Mesenchymal stem cell (in vitro differentiated cells and primary cell): ENCODE measurements at regions not wholly inside any gene's neighbourhood (a gene's known extent, or its start where the extent isn't known, plus 50 kb on each side); places are given as distances from the start of the nearest gene placed in this dataset.
"Not testable (repeated sequence)": the region's sequence is repeated elsewhere in the genome, so short reads cannot be mapped to it uniquely, and the experiment has no call there.

ENCODE experiments used
- DNase-seq: peaks from one replicate; pipeline ENCODE4 v3.0.0-alpha.2; 2013
- H2AFZ ChIP-seq: one replicate; pipeline ENCODE4 v1.6.1; 2013; ENCODE audit warnings: low read depth, mild to moderate bottlenecking, control low read depth, inconsistent platforms, low read length, moderate library complexity
- H2AK5ac ChIP-seq: 2 replicates; pipeline ENCODE4 v1.6.1; 2013; ENCODE audit warnings: low read length, moderate library complexity, mild to moderate bottlenecking, inconsistent platforms; ENCODE audit not compliant: severe bottlenecking
- H2BK120ac ChIP-seq: one replicate; pipeline ENCODE4 v1.6.1; 2013; ENCODE audit warnings: low read depth, mild to moderate bottlenecking, inconsistent platforms, low read length, moderate library complexity
- H2BK12ac ChIP-seq, 2 experiments: one replicate each; pipeline ENCODE4 v1.6.1; 2013; ENCODE audit warnings: inconsistent platforms in 2 of 2, low read length in 2 of 2, mild to moderate bottlenecking in 2 of 2, moderate library complexity in 2 of 2, control low read depth in 1 of 2
- H2BK15ac ChIP-seq: one replicate; pipeline ENCODE4 v1.6.1; 2013; ENCODE audit warnings: mild to moderate bottlenecking, low read depth, inconsistent platforms; ENCODE audit not compliant: poor library complexity, severe bottlenecking
- H2BK5ac ChIP-seq: 2 replicates; pipeline ENCODE4 v1.6.1; 2013; ENCODE audit warnings: low read depth, mild to moderate bottlenecking, low read length, control low read depth, inconsistent platforms; ENCODE audit not compliant: poor library complexity, severe bottlenecking
- H3K14ac ChIP-seq, 2 experiments: one replicate each; pipeline ENCODE4 v1.6.1; 2013; ENCODE audit warnings: inconsistent platforms in 2 of 2, low read length in 2 of 2, control low read depth in 1 of 2, mild to moderate bottlenecking in 1 of 2, moderate library complexity in 1 of 2
- H3K18ac ChIP-seq, 2 experiments: one replicate each; pipeline ENCODE4 v1.6.1; 2013; ENCODE audit warnings: inconsistent platforms in 2 of 2, low read length in 2 of 2, control low read depth in 1 of 2, low read depth in 1 of 2, mild to moderate bottlenecking in 1 of 2
- H3K23ac ChIP-seq, 2 experiments: one replicate each; pipeline ENCODE4 v1.6.1; 2013; ENCODE audit warnings: inconsistent platforms in 2 of 2, low read length in 2 of 2, mild to moderate bottlenecking in 2 of 2, moderate library complexity in 2 of 2, control low read depth in 1 of 2
- H3K27ac ChIP-seq: 2 replicates; pipeline ENCODE4 v1.5.1; 2013; ENCODE audit warnings: mild to moderate bottlenecking, moderate library complexity, low read length, control low read depth, inconsistent platforms; ENCODE audit not compliant: poor library complexity, severe bottlenecking
- H3K27me3 ChIP-seq, 2 experiments: 2 replicates each; pipeline versions ENCODE4 v1.6.1 to v1.7.0; 2013; ENCODE audit warnings: low read length in 2 of 2, mild to moderate bottlenecking in 2 of 2, moderate library complexity in 2 of 2, control low read depth in 1 of 2, inconsistent platforms in 1 of 2; ENCODE audit not compliant: control insufficient read depth in 1 of 2, insufficient read depth in 1 of 2
- H3K36me3 ChIP-seq, 2 experiments: 2 replicates each; pipeline versions ENCODE4 v1.6.1 to v1.7.0; 2013; ENCODE audit warnings: low read length in 2 of 2, control low read depth in 1 of 2, inconsistent platforms in 1 of 2, low read depth in 1 of 2, mild to moderate bottlenecking in 1 of 2; ENCODE audit not compliant: insufficient read depth in 2 of 2, control insufficient read depth in 1 of 2
- H3K4ac ChIP-seq, 2 experiments: one replicate each; pipeline ENCODE4 v1.6.1; 2013; ENCODE audit warnings: inconsistent platforms in 2 of 2, low read length in 2 of 2, mild to moderate bottlenecking in 2 of 2, moderate library complexity in 2 of 2, control low read depth in 1 of 2, low read depth in 1 of 2
- H3K4me1 ChIP-seq: 2 replicates; pipeline ENCODE4 v1.6.1; 2013; ENCODE audit warnings: low read depth, low read length, control low read depth; ENCODE audit not compliant: control insufficient read depth, insufficient read depth
- H3K4me2 ChIP-seq: 2 replicates; pipeline ENCODE4 v1.6.1; 2013; ENCODE audit warnings: low read length, mild to moderate bottlenecking, inconsistent platforms; ENCODE audit not compliant: poor library complexity, severe bottlenecking
- H3K4me3 ChIP-seq, 2 experiments: 2 replicates each; pipeline versions ENCODE4 v1.5.1 to v1.7.0; 2013; ENCODE audit warnings: low read length in 2 of 2, mild to moderate bottlenecking in 2 of 2, control low read depth in 1 of 2, low read depth in 1 of 2; ENCODE audit not compliant: insufficient read depth in 1 of 2
- H3K79me1 ChIP-seq: replicated peaks from 2 replicates; pipeline ENCODE4 v1.6.1; 2013; ENCODE audit warnings: mild to moderate bottlenecking, control low read depth, low read length, inconsistent platforms; ENCODE audit not compliant: poor library complexity, severe bottlenecking
- H3K9ac ChIP-seq: 2 replicates; pipeline ENCODE4 v1.7.0; 2013; ENCODE audit warnings: mild to moderate bottlenecking, low read length, moderate library complexity
- H3K9me3 ChIP-seq: 2 replicates; pipeline ENCODE4 v1.7.0; 2013; ENCODE audit warnings: mild to moderate bottlenecking, low read length; ENCODE audit not compliant: control insufficient read depth
- H4K8ac ChIP-seq: one replicate; pipeline ENCODE4 v1.6.1; 2013; ENCODE audit warnings: inconsistent platforms, mild to moderate bottlenecking, low read length, moderate library complexity
- H4K91ac ChIP-seq: one replicate; pipeline ENCODE4 v1.6.1; 2013; ENCODE audit warnings: mild to moderate bottlenecking, low read length, inconsistent platforms
- WGBS: methylation state at CpG from one replicate; pipeline ENCODE4 v1.1.7; 2013; ENCODE audit warnings: mixed read lengths; 5-methylcytosine and 5-hydroxymethylcytosine counted together

DNA sequence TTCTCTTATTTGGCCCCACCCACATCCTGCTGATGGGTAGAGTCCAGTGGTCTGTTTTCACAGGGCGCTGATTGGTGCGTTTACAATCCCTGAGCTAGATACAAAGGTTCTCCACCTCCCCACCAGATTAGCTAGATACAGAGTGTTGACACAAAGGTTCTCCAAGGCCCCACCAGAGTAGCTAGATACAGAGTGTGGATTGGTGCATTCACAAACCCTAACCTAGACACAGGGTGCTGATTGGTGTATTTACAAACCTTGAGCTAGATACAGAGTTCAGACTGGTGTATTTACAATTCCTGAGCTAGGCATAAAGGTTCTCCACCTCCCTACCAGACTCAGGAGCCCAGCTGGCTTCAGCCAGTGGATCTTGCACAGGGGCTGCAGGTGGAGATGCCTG lies 326.4 kb upstream of the USP9Y start:
- H3K14ac ChIP-seq, H3K79me1 ChIP-seq, H3K23ac ChIP-seq, H3K18ac ChIP-seq, H3K27me3 ChIP-seq, H3K4me2 ChIP-seq, H2BK15ac ChIP-seq, H3K4me3 ChIP-seq, H2AFZ ChIP-seq, H3K9me3 ChIP-seq, H4K8ac ChIP-seq, H2BK120ac ChIP-seq, H3K27ac ChIP-seq, H3K4me1 ChIP-seq, H2BK5ac ChIP-seq, H4K91ac ChIP-seq, H3K9ac ChIP-seq, H3K36me3 ChIP-seq, DNase-seq, H3K4ac ChIP-seq, H2AK5ac ChIP-seq, H2BK12ac ChIP-seq: not testable (repeated sequence)
- WGBS: 100% methylated on average over 2 of the region's 2 CpGs

DNA sequence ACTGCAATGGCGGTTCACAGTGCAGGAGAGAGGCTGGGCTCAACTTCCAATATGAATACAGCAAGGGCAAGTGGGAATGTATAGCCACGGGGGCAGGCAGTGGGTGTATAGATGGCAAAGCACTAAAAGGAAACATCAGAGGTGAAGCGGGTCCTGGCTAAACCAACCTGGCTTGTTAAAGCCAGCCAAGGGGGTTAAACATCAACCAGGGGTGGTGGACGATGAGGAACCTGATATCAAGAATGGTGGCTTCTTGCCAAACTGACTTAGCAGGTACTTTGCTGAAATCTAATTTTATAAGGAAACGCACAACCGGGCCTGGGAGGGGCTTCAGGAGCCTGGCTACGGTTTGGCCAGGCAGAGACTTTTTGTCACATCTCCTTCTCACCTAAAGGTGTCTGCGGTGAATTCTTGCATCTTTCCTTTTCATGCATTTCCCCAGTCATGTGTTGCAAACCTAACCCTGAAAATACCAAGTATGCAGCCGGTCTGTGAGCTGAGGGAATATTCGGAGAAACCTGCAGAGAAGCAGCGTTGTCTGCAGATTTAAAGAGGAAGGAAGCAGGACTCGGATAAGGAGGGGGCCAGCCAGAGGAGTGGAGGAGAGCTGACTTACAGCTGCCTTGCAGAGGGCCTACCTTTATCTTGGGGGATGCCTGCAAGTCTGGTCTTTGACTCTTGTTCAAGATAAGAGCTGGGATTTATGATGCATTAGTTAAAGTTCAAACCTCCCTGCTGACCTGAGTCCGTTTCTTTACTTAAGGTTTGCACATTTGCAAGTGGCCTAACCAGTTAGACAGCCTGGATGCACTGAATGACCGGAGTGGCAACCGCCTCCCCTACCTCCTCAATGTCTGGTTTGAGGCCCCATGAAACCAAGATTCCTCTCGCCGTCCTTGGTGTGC lies 309.1 kb upstream of the USP9Y start:
- not testable (repeated sequence) for H2BK12ac ChIP-seq, H3K27ac ChIP-seq, H3K4me3 ChIP-seq, H4K8ac ChIP-seq, H3K9ac ChIP-seq, H3K14ac ChIP-seq, H3K18ac ChIP-seq, H2AK5ac ChIP-seq, H3K9me3 ChIP-seq, H3K36me3 ChIP-seq, H2BK15ac ChIP-seq, H3K79me1 ChIP-seq, H2BK5ac ChIP-seq, DNase-seq, H2BK120ac ChIP-seq, H3K23ac ChIP-seq, H3K4ac ChIP-seq, H2AFZ ChIP-seq, H3K4me2 ChIP-seq, H3K27me3 ChIP-seq, H3K4me1 ChIP-seq, H4K91ac ChIP-seq
- WGBS: 73% methylated on average over 16 of the region's 17 CpGs

DNA sequence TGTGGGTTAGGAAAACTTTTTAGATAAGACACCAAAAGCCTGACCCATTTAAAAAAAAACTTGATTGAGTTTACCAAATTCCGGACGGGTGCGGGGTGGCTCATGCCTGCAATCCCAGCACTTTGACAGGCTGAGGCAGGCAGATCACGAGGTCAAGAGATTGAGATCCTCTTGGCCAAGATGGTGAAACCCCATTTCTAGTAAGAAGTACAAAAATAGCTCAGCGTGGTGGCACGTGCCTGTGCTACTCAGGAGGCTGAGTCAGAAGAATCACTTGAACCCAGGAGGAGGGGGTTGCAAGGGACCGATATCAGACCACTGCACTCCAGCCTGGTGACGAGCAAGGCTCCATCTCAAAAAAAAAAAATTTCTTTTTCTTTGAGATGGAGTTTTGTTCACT lies 307.8 kb upstream of the USP9Y start:
- H3K27ac ChIP-seq: no peak overlapping the region
- no peaks in the 10 kb centered on the region for H3K9me3 ChIP-seq
- H3K4me2 ChIP-seq: no peak overlapping the region
- H2AK5ac ChIP-seq: no peak overlapping the region
- H3K79me1 ChIP-seq: no peaks in the 10 kb centered on the region
- DNase-seq: no peak
- H2BK12ac ChIP-seq: no peak overlapping the region
- no peak overlapping the region for H3K9ac ChIP-seq
- no peaks in the 10 kb centered on the region for H3K36me3 ChIP-seq
- H3K4me1 ChIP-seq: no peaks in the 10 kb centered on the region
- H2BK15ac ChIP-seq: no peak overlapping the region
- H3K14ac ChIP-seq: no peak overlapping the region
- no peak overlapping the region for H2AFZ ChIP-seq
- H3K18ac ChIP-seq: no peak overlapping the region
- no peak overlapping the region for H4K8ac ChIP-seq
- H2BK5ac ChIP-seq: no peak overlapping the region
- no peak overlapping the region for H3K4ac ChIP-seq
- H4K91ac ChIP-seq: no peak overlapping the region
- WGBS: 58% methylated on average over 8 of the region's 8 CpGs
- no peak overlapping the region for H3K4me3 ChIP-seq
- H2BK120ac ChIP-seq: no peak overlapping the region
- no peaks in the 10 kb centered on the region for H3K27me3 ChIP-seq
- no peak overlapping the region for H3K23ac ChIP-seq

DNA sequence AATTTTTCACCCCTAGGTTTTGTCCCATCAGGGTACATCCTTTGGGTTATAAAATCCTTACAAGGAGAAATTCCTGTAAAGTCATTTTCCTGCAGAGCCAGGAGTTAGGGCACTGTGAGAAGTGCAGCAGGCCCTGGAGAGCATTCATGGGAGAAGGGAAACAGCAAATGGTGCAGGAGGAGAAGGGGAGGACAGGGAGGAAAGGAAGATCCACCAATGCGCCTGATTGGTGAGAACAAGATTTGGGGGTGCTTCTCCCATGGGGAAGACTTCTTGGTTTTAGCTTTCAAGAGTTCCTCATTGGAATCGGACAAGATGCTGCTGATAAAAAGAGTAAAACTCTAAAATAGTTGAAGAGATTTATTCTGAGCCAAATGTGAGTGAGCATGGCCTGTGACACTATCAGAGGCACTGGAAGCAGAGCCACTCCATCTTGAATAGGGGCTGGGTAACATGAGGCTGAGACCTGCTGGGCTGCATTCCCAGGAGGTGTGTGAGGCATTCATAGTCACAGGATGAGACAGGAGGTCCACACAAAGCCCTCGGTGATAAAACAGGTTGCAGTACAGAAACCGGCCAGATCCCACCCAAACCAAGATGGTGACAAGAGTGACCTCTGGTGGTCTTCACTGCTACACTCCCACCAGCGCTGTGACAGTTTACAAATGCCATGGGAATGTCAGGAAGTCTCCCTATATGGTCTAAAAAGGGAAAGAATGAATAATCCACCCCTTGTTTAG lies 305.5 kb upstream of the USP9Y start:
- H3K14ac ChIP-seq, H2BK5ac ChIP-seq, H3K27me3 ChIP-seq, H3K18ac ChIP-seq, H2AFZ ChIP-seq, H3K4me3 ChIP-seq, H3K79me1 ChIP-seq, H3K9ac ChIP-seq, H3K9me3 ChIP-seq, H3K4me1 ChIP-seq, H4K91ac ChIP-seq, H3K4me2 ChIP-seq, H3K27ac ChIP-seq, H2BK12ac ChIP-seq, DNase-seq, H2AK5ac ChIP-seq, H3K4ac ChIP-seq, H3K36me3 ChIP-seq, H2BK15ac ChIP-seq, H3K23ac ChIP-seq, H2BK120ac ChIP-seq, H4K8ac ChIP-seq: not testable (repeated sequence)
- WGBS: 50% methylated on average over 4 of the region's 5 CpGs
